Stimulated activated CD4-positive, alpha-beta T cell treated with anti-CD3 and anti-CD28 coated beads, Interleukin-4, amount 100 ng/mL, for 4 hours (primary cell): ENCODE measurements at regions not wholly inside any gene's neighbourhood (a gene's known extent, or its start where the extent isn't known, plus 50 kb on each side); places are given as distances from the start of the nearest gene placed in this dataset.
"Not testable (repeated sequence)": the region's sequence is repeated elsewhere in the genome, so short reads cannot be mapped to it uniquely, and the experiment has no call there.

Source experiments
- DNase-seq, 2 experiments: peaks; one replicate each; pipeline ENCODE4 v3.0.0-alpha.2; 2020

DNA sequence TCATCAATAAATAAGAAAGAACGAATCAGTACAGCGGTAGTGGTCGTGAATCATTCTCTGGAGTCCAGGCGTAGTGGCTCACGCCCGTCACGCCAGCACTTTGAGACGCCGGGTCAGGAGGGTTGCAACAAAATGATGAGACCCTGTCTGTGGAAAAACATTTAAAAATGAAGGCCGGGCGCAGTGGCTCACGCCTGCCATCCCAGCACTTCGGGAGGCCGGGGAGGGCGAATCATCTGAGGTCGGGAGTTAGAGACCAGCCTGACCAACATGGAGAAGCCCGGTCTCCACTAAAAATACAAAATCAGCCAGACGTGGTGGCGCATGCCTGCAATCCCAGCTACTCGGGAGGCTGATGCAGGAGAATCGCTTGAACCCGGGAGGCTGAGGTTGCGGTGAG lies 111.8 kb upstream of the ANKRD30BL start:
- DNase-seq, result not testable (repeated sequence)

DNA sequence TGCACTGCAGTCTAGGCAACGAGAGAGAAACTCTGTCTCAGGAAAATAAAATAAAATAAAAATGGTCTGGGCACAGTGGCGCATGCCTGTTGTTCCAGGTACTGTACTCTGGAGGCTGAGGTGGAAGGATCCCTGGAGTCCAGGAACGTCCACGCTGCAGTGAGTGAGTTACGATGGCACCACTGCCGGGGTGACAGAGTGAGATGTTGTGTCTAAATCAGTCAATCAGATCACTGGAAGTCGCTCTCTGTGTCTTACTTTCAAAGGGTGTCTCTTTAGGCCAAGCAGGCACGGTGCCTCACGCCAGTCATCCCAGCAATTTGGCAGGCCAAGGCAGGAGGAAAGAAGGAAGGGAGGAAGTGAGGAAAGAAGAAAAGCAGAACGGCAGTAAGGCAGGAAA lies 112.2 kb upstream of the ANKRD30BL start:
- DNase-seq, result no peak

DNA sequence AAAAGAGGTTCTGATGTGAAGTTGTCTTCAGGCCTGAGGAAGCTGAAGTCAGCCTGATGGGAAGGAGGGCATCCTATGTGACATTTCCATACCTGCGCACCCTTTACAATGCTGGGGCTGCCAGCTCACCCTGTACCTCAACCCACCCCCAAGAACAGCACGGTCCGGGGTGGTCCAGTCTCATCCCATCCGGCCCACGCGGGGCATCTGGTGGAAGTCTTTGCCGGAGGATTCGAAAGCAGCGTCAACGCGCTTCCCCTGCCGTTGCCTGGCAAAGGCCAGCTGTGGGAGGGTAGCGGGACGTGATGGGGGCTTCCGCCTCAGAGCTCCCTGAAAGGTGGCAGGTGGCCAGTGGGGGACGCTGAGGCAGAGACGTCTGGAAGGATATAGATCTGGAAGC lies 113.6 kb upstream of the ANKRD30BL start:
- DNase-seq, result no peak

DNA sequence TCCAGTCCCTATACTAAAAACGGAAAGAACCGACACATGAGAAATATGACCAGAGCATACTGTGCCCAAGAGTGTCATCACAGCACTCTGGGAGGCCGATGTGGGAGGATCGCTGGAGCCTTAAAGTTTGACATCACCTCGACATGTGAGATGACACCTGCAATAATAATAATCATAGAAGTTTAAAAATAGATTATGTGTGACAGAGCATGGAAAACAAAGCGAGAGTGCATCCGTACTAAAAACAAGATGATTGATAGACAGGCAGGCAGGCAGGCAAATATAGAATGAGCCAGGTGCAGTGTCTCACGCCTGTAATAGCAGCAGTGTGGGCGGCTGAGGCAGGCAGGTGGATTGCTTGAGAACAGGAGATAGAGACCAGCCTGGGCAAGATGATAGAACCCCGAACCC lies 114.8 kb upstream of the ANKRD30BL start:
- no peak for DNase-seq

DNA sequence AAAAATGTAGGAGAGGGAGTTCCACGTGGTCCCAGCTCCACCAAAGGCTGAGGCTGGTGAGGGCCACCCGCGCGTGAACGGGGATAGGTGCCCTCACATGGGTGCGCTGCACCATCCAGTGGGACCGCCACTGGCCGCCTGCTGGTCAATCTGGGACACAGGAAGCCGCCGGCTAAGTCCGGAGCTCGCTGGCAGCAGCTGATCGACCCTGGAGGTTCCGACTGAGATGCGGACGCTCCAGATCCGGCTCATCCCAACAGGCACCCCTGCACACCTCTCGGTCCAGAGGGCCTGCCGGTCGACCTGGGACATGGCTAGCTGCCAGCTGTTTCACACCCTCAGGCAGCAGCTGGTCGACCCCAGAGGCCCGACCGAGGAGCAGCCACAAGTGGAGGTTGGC lies 116.5 kb upstream of the ANKRD30BL start:
- no peak for DNase-seq

DNA sequence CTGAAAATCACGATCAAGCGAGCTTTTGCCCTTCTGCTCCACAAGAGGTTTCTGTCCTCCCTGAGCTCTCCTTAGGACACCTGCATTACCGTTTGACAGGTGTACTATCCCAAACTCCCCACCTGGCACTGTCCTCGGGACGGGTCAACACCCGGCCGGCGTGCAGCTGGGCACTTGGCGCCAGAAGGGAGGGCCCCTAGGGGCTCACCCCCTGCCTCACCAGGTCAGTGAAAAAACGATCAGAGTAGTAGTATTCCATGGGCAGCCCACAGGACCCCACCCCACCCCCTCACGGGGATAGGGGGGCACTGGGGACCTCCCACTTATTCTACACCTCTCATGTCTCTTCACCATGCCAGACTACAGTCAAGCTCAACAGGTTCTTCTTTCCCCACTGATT lies 117.6 kb upstream of the ANKRD30BL start:
- no peak for DNase-seq

DNA sequence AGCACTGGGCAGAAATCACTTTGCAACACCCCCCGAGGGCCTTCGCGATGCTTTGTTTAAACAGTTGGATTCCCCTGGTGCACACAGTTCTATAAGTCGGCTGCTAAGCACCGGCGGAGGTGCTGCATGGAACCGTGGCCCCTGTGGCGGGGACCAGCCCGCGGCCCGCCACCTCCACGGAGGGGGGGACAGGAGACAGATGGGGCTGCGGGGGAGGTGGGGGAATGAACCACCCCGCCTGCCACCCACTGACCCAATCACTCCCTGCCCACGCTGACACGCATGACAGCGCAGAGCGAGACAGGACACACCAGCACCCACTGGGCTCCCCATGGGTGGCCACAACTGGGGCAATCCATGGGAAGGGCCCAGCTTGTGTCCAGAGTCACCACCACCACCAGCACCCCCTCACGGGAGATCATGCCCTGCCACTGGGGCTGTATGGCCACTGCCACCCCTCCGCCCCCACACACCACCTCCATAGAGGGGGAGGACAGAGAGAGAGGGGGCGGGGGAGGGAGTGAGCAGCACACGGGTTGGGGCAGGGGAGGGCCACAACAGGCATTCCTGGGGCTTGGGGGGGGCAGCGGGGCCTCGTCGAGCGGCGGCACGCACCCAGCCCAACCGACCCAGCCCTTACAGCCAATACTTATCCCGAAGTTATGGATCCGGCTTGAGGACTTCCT lies 118.3 kb upstream of the ANKRD30BL start:
- no peak for DNase-seq

DNA sequence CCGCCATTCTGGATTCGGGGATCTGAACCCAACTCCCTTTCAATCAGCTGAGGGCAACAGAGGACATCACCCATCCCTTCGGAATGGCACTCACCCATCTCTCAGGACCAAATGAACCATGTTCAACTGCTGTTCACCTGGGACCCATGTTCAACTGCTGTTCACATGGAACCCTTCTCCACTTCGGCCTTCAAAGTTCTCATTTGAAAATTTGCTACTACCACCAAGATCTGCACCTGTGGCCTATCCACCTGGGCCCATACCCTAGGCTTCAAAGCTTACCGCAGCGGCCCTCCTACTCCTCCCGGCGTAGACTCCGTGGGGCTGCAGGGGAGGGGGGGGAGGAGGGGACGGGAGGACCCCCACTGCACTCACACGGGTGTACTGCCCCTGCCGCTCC lies 119.2 kb upstream of the ANKRD30BL start:
- no peak for DNase-seq

DNA sequence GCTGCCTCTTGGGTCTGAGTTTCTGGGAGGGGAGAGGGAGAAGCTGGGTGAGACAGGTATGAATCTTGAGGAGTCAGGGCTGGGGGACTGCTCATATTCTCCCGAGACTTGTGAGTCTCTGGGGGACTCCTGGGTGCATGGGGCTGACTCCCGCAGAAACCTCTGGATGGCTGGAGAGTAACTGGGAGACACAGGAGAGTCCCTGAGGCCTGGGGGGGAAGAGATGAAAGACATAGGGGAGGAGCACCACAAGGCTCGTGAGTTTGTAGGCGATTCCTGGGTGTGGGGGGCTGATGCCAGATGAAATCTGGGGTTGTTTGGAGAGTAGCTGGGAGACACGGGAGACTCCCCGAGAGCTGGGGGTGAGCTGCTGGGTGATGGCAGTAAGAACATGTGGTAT lies 120.4 kb upstream of the ANKRD30BL start:
- not testable (repeated sequence) for DNase-seq

DNA sequence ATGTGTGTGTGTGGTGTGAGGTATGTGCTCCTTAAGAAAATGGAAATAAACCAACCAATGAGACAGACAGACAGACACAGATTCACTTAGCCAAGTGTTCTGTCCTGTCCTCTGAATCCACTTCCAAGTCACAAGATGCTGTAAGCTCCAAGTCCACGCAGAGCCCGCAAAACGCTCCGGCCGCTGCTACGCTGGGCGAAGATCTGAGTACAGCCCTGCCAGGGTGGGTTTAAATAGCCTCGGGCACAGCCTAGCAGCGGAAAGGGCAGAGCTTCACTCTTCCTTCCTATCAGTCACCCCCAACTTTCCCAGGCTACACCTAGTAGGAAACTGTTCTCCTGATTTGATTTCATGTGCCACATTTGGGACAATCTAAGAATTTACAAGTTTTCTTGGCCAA lies 121.2 kb upstream of the ANKRD30BL start:
- DNase-seq, result no peak

DNA sequence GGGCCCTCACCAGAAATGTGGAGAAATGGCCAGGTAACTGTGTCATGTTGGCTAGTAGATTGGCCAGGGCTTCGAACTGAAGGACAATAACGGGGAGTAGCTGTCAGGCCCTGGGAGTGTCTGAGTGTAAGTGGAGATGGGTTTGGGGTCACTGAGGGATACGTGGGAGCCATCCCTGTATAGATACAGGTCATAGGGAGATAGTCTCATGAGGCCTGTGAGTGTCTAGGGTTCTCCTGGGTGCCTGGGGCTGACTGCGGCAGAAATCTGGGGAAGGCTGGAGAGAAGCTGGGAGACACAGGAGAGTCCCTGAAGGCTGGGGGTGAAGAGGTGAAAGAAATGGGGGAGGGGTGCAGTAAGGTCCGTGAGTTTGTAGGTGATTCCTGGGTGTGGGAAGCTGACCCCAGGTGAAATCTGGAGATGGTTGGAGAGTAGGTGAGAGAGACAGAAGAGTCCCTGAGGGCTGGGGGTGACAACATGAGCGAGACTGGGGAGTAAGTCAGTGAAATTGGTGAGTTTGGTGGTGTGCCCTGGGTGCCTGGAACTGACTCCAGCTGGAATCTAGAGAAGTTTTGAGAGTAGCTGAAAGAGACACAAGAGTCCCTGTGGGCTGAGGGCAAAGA lies 124.6 kb upstream of the ANKRD30BL start:
- not testable (repeated sequence) for DNase-seq

DNA sequence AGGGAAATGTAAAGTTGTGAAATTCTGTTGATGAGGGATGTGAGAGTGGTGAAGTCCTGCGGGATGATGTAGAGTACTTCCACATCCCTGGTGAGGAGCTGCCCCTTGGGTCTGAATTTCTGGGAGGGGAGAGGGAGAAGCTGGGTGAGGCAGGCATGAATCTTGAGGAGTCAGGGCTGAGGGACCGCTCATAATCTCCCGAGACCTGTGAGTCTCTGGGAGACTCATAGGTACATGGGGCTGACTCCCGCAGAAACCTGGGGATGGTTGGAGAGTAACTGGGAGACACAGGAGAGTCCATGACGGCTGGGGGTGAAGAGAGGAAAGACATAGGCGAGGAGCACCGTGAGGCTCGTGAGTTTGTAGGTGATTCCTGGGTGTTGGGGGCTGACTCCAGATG lies 126.2 kb upstream of the ANKRD30BL start:
- not testable (repeated sequence) for DNase-seq

DNA sequence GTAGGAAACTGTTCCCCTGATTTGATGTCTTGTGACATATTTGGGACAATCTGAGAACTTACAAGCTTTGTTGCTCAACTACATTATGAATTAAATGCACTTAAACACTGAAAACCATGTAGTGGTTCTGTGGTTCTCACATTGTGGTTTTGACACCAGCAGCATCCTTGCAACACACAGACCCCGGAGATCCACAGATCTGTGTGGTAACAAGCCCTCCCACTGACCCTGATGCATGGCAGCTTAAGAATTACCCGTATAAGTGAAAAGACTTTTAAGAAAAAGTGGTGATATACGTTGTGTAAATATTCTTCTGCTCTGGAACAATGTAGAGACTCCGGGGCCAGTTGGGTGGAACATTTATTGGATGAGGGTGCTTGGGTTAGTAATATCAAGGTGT lies 127.4 kb upstream of the ANKRD30BL start:
- not testable (repeated sequence) for DNase-seq

DNA sequence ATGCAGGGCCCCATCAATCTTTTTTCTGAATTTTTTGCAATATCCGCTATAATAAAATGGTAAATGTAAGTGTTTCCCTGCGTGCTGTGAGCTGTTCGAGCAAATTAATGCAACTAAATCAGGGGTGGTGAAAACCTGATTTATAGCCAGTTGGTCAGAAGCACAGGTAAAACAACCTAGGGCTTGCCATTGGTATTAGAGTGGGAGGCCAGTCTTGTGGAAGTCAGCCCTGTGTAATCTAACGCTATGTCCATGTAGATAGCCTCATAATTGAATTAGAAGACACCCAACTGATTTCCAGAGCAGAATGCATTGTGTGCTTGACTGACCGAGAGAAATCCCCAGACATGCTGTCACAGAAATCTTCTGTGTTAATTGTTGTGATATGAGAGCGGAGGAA lies 126.8 kb upstream of the GPR39 start:
- not testable (repeated sequence) for DNase-seq

DNA sequence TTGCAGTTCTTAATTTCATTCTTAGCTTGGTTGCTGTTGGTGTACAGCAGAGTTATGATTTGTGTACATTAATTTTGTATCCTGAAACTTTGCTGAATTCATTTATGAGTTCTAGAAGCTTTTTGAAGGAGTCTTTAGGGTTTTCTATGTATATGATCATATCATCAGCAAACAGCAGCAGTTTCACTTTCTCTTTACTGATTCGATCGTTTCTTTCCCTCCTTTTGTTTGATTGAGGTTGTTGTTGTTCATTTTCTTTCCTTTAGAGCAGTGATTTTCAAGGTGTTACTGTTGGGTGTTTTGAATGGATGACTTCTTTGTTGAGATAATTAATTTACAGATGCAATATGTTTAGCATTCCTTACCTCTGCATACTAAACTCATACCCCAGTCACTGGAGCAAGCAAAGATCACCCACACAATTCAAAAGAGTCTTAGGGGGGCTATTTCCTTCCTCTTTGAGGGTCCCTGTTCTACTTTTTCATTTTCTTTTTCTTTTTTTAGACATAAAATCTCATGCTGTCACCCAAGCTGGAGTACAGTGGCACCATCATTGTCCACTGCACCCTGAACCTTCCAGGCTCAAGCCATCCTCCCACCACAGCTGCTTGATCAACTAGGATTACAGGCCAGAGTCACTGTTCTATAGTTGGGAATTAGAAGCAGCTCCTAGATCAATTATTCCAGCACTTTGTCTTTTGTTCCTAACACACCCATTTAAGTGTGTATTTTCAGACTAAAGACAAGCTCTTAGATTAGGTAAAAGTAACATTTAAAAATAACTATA lies 115.8 kb upstream of the GPR39 start:
- DNase-seq, result not testable (repeated sequence)

DNA sequence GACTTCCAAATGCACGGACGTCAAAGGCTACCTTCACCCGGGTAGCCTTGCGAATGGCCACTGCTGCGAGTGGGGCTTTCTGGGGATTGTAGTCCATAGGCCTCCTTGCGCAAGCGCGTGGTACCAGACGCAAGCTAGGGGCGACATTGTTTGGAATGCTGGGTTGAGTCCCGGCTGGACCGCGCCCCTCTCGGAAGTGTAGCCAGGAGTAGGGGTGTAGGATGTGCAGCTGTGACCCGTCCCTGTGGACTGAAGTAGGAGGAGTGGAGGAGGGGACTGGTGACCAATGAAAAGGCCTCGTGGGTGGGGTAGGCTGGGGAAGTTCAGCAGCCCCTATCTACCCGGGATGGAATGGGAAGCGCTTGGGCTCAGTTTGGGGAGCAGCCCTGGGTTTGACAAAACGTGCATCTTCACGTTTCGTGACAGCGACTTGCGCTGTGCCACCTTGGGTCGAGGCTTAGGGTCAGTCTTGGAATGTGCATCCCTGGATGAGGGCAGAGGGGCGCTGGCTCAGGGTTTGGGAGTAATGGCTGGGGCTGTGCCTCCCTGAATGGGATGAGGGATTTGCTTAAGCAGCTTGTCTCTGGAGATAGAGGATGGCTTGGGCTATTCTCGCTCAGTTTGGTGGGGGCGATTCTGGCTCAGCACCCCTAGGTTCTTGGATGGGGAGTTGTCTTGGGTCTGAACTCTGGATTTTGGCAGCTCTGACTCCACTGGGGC lies 111.8 kb upstream of the GPR39 start:
- DNase-seq, result not testable (repeated sequence)

DNA sequence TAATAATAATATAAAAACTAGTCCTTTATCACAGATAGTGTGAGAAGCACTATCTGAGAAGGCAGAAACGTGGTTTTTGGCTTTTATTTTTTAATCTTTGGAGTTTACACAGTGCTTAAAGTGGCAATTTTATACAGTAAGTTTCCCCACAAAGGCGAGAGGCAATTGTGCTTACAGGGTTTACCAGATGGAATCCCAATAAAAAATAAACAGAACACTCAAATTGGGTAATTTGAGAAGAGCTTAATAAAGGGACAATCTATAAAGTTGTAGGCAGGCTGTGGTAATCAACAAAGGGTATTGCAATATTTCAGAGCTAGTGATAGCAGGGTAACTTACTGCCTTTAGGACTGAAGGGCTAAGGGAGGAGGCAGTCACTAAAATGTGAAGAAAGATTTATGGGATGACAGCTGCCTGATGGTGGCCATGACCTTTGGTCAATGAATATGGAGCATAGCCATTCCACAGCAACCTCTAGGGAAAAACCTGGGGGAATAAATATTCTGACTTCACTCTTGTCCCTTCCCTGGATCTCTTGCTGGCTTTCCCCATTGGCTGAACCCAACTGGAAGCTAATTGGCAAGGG lies 108.9 kb upstream of the GPR39 start:
- DNase-seq, result not testable (repeated sequence)

DNA sequence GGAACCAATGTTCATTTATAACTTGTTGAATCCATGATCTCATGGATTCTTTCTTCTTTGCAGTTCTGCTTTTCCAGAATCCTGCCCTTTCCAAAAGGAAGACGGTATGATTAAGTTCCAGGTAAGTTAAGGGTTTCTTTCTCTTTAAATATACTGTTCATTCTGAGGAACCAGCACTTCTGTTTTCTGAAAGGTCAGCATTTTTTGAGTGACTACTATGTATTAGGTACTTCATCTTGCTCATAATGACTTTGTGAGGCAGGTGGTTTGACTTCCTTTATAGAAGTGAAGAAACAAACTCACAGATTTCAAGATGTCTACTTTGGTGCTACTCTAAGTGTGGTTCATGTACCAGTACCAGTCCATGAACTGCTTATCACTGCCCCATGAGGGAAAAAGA lies 107.4 kb upstream of the GPR39 start:
- not testable (repeated sequence) for DNase-seq

DNA sequence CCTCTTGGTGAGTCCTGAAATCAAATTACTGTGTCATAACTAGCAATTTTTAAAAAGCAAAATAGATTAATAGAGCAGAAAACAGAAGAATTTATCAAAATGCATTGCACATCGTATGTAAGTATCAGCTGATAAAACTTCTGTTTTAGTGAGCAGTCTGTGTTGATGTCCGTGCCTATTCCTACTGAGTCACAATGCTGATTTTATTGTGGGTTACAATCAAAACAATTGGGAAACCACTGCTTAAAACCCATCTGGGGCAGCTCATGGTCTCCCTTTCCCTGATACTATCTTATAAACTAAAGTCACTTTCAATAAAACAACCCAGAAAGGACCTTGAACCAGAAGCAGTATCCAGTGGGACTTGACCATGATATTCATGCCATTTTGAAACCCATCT lies 101.1 kb upstream of the GPR39 start:
- not testable (repeated sequence) for DNase-seq

DNA sequence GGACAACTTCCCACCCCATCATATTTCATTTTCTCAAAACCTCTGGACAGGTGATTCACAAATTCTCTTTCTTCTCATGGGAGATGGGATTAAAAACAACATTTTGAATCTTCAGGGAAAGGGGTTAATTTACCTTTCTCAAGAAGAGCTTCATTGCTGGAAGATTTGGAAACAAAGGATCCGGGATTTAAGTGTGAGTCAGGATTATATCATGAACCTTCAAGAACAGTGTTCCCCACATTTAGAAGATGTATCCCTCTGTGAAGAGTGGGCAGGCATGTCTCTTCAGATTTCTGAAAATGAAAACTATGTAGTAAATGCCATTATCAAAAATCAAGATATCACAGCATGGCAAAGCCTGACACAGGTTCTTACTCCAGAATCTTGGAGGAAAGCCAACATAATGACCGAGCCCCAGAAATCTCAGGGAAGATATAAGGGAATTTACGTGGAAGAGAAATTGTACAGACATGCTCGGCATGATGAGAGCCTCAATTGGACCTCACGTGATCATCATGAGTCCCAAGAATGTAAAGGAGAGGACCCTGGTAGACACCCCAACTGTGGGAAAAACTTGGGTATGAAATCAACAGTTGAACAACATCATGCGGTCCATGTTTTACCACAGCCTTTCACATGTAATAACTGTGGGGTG lies 99.5 kb upstream of the GPR39 start:
- DNase-seq, result not testable (repeated sequence)

DNA sequence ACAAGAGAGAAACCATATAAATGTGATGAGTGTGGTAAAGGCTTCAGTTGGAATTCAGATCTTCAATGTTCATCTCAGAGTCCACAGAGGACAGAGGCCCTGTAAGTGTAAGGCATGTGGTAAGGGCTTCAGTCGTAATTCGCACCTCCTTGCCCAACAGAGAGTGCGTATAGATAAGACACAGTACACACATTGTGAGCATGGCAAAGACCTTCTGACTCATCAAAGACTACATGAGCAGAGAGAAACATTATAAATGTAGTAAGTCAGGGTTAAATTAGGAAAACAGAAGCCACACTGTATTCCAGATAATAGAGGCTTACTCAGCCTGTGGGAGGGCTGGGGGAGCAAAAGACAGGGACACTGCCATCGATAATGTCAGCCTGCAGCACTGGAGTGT lies 98.1 kb upstream of the GPR39 start:
- not testable (repeated sequence) for DNase-seq

DNA sequence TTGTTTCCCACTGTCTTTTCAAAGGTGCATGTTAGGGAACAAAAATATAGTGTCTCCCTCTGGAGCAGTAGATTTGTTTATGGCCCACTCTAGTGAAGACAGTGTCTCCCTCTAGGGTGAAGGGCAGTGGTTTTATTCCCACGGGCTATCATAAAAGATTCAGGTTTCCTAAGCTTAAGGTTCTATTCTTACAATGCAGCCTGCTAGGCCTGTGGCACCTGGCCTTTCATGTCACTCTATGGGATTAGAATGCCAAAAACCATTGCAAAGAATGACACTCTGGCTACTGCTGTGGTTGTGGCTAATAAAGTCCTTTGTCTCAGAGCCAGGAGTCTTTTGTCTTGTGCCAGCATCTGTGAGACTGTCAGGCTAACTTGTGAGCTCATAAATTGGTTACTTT lies 92.6 kb upstream of the GPR39 start:
- DNase-seq, result not testable (repeated sequence)
